Type B pancreatic cell (in vitro differentiated cells): ENCODE measurements at regions not wholly inside any gene's neighbourhood (a gene's known extent, or its start where the extent isn't known, plus 50 kb on each side); places are given as distances from the start of the nearest gene placed in this dataset.

Source experiments
- DNase-seq: peaks from one replicate; pipeline ENCODE4 v3.0.0; 2021; ENCODE audit warnings: mixed read lengths; ENCODE audit not compliant: unreplicated experiment; ENCODE audit errors: extremely low spot score
- H3K27ac Mint-ChIP-seq: 2 replicates; pipeline ENCODE4 v1.8.0; 2021; ENCODE audit warnings: mild to moderate bottlenecking, mixed read lengths
- H3K27me3 Mint-ChIP-seq: 2 replicates; pipeline ENCODE4 v1.8.0; 2021; ENCODE audit warnings: mixed read lengths
- H3K36me3 Mint-ChIP-seq: 2 replicates; pipeline ENCODE4 v1.8.0; 2021; ENCODE audit warnings: mixed read lengths
- H3K4me1 Mint-ChIP-seq: one replicate; pipeline ENCODE4 v1.8.0; 2021; ENCODE audit warnings: mixed read lengths; ENCODE audit not compliant: unreplicated experiment
- H3K4me3 Mint-ChIP-seq: 2 replicates; pipeline ENCODE4 v1.8.0; 2021; ENCODE audit warnings: mild to moderate bottlenecking, mixed read lengths
- H3K9me3 Mint-ChIP-seq: 2 replicates; pipeline ENCODE4 v1.8.0; 2021; ENCODE audit warnings: mixed read lengths
- TF ChIP-seq, protein P1 (sequence below): fragments of 200-600 bp; sonication (generic); conservative IDR thresholded peaks from 2 replicates; pipeline ENCODE4 v1.5.0; 2021; ENCODE audit warnings: antibody characterized with exemption, mild to moderate bottlenecking

- TF ChIP-seq, protein P1, sequence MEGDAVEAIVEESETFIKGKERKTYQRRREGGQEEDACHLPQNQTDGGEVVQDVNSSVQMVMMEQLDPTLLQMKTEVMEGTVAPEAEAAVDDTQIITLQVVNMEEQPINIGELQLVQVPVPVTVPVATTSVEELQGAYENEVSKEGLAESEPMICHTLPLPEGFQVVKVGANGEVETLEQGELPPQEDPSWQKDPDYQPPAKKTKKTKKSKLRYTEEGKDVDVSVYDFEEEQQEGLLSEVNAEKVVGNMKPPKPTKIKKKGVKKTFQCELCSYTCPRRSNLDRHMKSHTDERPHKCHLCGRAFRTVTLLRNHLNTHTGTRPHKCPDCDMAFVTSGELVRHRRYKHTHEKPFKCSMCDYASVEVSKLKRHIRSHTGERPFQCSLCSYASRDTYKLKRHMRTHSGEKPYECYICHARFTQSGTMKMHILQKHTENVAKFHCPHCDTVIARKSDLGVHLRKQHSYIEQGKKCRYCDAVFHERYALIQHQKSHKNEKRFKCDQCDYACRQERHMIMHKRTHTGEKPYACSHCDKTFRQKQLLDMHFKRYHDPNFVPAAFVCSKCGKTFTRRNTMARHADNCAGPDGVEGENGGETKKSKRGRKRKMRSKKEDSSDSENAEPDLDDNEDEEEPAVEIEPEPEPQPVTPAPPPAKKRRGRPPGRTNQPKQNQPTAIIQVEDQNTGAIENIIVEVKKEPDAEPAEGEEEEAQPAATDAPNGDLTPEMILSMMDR, result no peak
- no peak for DNase-seq
- Mint-ChIP-seq H3K27me3 (no peaks in the 10 kb centered on the region), H3K4me1 (peaks cover 35% of the 10 kb centered on the region), H3K9me3 (no peaks in the 10 kb centered on the region), H3K4me3 (no peak overlapping the region), H3K27ac (no peak overlapping the region), H3K36me3 (no peaks in the 10 kb centered on the region)
Measured at GRCh38 chr14:58778202-58778601, 140.4 kb downstream of the DACT1 start.

GRCh38 chr14:58779376-58779775 is 141.6 kb downstream of the DACT1 start:
- Mint-ChIP-seq H3K9me3 (no peaks in the 10 kb centered on the region), H3K36me3 (no peaks in the 10 kb centered on the region), H3K27me3 (no peaks in the 10 kb centered on the region), H3K4me3 (no peak overlapping the region), H3K4me1 (peaks cover 23% of the 10 kb centered on the region), H3K27ac (no peak overlapping the region)
- TF ChIP-seq, protein P1, result no peak
- no peak for DNase-seq

DNA sequence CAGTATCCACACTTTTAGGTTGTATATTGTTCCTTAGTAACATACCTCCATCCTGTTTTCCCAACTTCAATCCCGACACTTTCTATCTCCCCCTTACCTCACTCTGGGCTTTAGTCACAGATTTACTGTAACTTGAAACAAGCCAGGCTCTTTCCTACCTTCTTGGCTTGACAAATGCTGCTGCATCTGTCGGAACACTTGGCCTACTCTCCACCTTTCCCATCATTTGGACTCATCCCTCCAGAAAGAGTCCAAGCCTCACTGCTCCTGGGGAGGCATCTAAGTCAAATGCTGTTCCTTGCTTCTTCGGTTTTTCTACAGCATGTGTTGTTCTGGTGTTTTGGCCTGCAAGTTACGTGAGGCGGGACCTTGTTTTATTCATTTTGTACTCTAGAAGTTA is 142.4 kb downstream of the DACT1 start:
- no peaks in the 10 kb centered on the region for H3K36me3 Mint-ChIP-seq
- TF ChIP-seq, protein P1, result no peak
- no peaks in the 10 kb centered on the region for H3K27me3 Mint-ChIP-seq
- no peak for DNase-seq
- peaks cover 22% of the 10 kb centered on the region for H3K4me1 Mint-ChIP-seq
- no peak overlapping the region for H3K4me3 Mint-ChIP-seq
- H3K9me3 Mint-ChIP-seq, result no peaks in the 10 kb centered on the region
- no peak overlapping the region for H3K27ac Mint-ChIP-seq

- H3K4me3 Mint-ChIP-seq, result no peak overlapping the region
- DNase-seq, result no peak
- H3K27me3 Mint-ChIP-seq, result no peaks in the 10 kb centered on the region
- TF ChIP-seq, protein P1, result no peak
- peaks cover 25% of the 10 kb centered on the region for H3K4me1 Mint-ChIP-seq
- no peaks in the 10 kb centered on the region for H3K9me3 Mint-ChIP-seq
- no peak overlapping the region for H3K27ac Mint-ChIP-seq
- no peaks in the 10 kb centered on the region for H3K36me3 Mint-ChIP-seq
Measured at GRCh38 chr14:58780605-58781004, 142.8 kb downstream of the DACT1 start.

DNA sequence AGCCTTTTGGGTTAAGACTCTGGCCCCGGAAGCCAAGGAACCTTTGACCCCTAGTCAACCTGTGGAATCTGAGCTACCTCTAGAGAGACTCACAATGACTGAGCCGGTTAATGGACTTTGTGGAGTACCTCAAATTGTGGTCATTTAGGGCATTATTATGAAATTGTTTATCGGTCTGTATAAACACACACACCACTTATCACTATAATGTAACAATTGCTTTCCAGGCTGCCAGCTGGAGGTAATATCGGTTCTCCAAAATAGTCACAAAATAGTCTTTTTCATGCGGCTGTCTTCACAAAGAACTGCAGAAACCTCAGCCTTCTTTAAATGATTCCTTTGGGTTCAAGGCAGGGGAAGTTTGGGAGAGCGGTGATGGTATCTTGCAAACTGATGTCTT is 144.2 kb downstream of the DACT1 start:
- TF ChIP-seq, protein P1, result no peak
- no peaks in the 10 kb centered on the region for H3K9me3 Mint-ChIP-seq
- peaks cover 20% of the 10 kb centered on the region for H3K4me1 Mint-ChIP-seq
- H3K27ac Mint-ChIP-seq, result no peak overlapping the region
- H3K36me3 Mint-ChIP-seq, result no peaks in the 10 kb centered on the region
- no peak overlapping the region for H3K4me3 Mint-ChIP-seq
- no peaks in the 10 kb centered on the region for H3K27me3 Mint-ChIP-seq
- DNase-seq, result no peak

DNA sequence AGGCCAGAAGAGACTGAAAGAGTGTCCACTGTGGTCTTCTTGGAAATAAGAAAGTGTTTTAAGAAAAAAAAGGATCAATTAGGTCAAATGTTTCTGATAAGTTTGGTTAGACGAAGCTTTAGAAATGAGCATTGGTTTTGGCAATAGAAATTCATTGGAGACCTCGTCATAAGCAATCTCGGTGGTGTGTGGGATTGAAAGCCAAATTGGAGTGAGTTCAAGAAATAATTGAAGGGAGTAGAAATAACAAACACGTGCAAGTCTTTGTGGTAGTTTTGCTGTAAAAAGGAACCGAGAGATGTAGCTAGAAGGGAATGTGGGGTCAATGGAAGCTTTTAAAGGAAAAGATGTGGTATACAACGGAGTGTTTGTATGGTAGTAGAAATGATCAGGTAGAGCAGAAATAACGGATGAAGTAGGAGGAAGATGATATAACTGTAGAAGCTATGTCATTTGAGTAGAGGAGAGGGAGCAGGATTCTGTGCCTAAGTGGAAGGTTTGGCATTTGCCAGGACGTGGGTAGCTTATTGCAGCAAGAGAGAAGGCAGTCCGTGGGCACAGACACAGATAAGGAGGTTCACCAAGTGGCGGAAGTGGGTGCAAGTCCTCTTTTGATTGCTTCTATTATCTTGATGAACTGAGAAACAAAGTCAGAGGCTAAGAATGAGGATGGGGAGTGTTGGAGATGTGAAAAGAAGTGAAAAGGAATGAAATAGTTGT is 146.2 kb downstream of the DACT1 start:
- TF ChIP-seq, protein P1, result no peak
- DNase-seq, result no peak
- Mint-ChIP-seq H3K27me3 (peaks cover 7% of the 10 kb centered on the region), H3K4me3 (no peak overlapping the region), H3K36me3 (no peaks in the 10 kb centered on the region), H3K4me1 (peaks cover 15% of the 10 kb centered on the region), H3K27ac (no peak overlapping the region), H3K9me3 (no peaks in the 10 kb centered on the region)
